Trophoblast cell (in vitro differentiated cells and primary cell): ENCODE measurements at regions not wholly inside any gene's neighbourhood (a gene's known extent, or its start where the extent isn't known, plus 50 kb on each side); places are given as distances from the start of the nearest gene placed in this dataset.
"Not testable (repeated sequence)": the region's sequence is repeated elsewhere in the genome, so short reads cannot be mapped to it uniquely, and the experiment has no call there.

Source experiments
- DNase-seq, 2 donors: peaks; one replicate each; pipeline ENCODE4 v3.0.0-alpha.2; 2016
- H2AFZ ChIP-seq: 2 replicates; pipeline ENCODE4 v1.6.1; 2013; ENCODE audit warnings: low read length, moderate library complexity, mild to moderate bottlenecking; ENCODE audit not compliant: insufficient read depth, poor library complexity
- H2AK5ac ChIP-seq: 2 replicates; pipeline ENCODE4 v1.6.1; 2013; ENCODE audit warnings: mild to moderate bottlenecking, low read length
- H2BK120ac ChIP-seq: 2 replicates; pipeline ENCODE4 v1.6.1; 2013; ENCODE audit warnings: low read length, mild to moderate bottlenecking, moderate library complexity; ENCODE audit not compliant: insufficient read depth, poor library complexity
- H2BK12ac ChIP-seq: 2 replicates; pipeline ENCODE4 v1.6.1; 2013; ENCODE audit warnings: mild to moderate bottlenecking, low read length, moderate library complexity
- H2BK5ac ChIP-seq: 2 replicates; pipeline ENCODE4 v1.6.1; 2013; ENCODE audit warnings: low read length, low read depth, moderate library complexity, mild to moderate bottlenecking; ENCODE audit not compliant: poor library complexity
- H3K14ac ChIP-seq: 2 replicates; pipeline ENCODE4 v1.6.1; 2013; ENCODE audit warnings: mild to moderate bottlenecking, low read length
- H3K18ac ChIP-seq: 2 replicates; pipeline ENCODE4 v1.6.1; 2013; ENCODE audit warnings: mild to moderate bottlenecking, low read length
- H3K23ac ChIP-seq: 2 replicates; pipeline ENCODE4 v1.6.1; 2013; ENCODE audit warnings: low read length
- H3K27ac ChIP-seq: 2 replicates; pipeline ENCODE4 v1.5.1; 2013; ENCODE audit warnings: low read depth, mild to moderate bottlenecking, inconsistent platforms, low read length, moderate library complexity
- H3K27me3 ChIP-seq: 2 replicates; pipeline ENCODE4 v1.6.1; 2013; ENCODE audit warnings: inconsistent platforms, mild to moderate bottlenecking, low read length, moderate library complexity; ENCODE audit not compliant: insufficient read depth
- H3K36me3 ChIP-seq, 2 experiments: 1 replicate in 1 of 2; 2 replicates in 1 of 2; pipeline ENCODE4 v1.6.1; 2013; ENCODE audit warnings: low read length in 2 of 2, mild to moderate bottlenecking in 2 of 2, moderate library complexity in 1 of 2; ENCODE audit not compliant: insufficient read depth in 2 of 2, control insufficient read depth in 1 of 2
- H3K4ac ChIP-seq: 2 replicates; pipeline ENCODE4 v1.6.1; 2013; ENCODE audit warnings: low read depth, mild to moderate bottlenecking, low read length, moderate library complexity
- H3K4me1 ChIP-seq, 2 experiments: 1 replicate in 1 of 2; 2 replicates in 1 of 2; pipeline ENCODE4 v1.6.1; 2013; ENCODE audit warnings: low read length in 2 of 2, mild to moderate bottlenecking in 2 of 2, moderate library complexity in 1 of 2; ENCODE audit not compliant: insufficient read depth in 2 of 2, control insufficient read depth in 1 of 2
- H3K4me2 ChIP-seq: 2 replicates; pipeline ENCODE4 v1.6.1; 2013; ENCODE audit warnings: inconsistent platforms, mild to moderate bottlenecking, low read length, moderate library complexity
- H3K4me3 ChIP-seq: 2 replicates; pipeline ENCODE4 v1.5.1; 2013; ENCODE audit warnings: mild to moderate bottlenecking, low read depth, low read length, inconsistent platforms
- H3K79me1 ChIP-seq: one replicate; pipeline ENCODE4 v1.6.1; 2013; ENCODE audit warnings: low read length
- H3K79me2 ChIP-seq: 2 replicates; pipeline ENCODE4 v1.6.1; 2013; ENCODE audit warnings: low read length, mild to moderate bottlenecking; ENCODE audit not compliant: control insufficient read depth, insufficient read depth, poor library complexity
- H3K9ac ChIP-seq: 2 replicates; pipeline ENCODE4 v1.6.1; 2013; ENCODE audit warnings: mild to moderate bottlenecking, low read length
- H3K9me3 ChIP-seq: 2 replicates; pipeline ENCODE4 v1.6.1; 2013; ENCODE audit warnings: low read depth, mild to moderate bottlenecking, control low read depth, inconsistent platforms, low read length; ENCODE audit not compliant: insufficient read depth
- H4K12ac ChIP-seq: 2 replicates; pipeline ENCODE4 v1.6.1; 2013; ENCODE audit warnings: low read depth, mild to moderate bottlenecking, low read length, moderate library complexity
- H4K8ac ChIP-seq: 2 replicates; pipeline ENCODE4 v1.6.1; 2013; ENCODE audit warnings: low read depth, mild to moderate bottlenecking, low read length, moderate library complexity
- H4K91ac ChIP-seq: one replicate; pipeline ENCODE4 v1.6.1; 2013; ENCODE audit warnings: low read depth, mild to moderate bottlenecking, low read length, moderate library complexity
- WGBS: extraction: QIAGEN DNeasy Blood & Tissue Kit; methylation state at CpG from one replicate; pipeline ENCODE4 v1.1.7; 2013; ENCODE audit warnings: missing lambda C conversion rate; ENCODE audit not compliant: insufficient read length, insufficient coverage; ENCODE audit errors: extremely low coverage; 5-methylcytosine and 5-hydroxymethylcytosine counted together

- not testable (repeated sequence) for H2AFZ ChIP-seq, H3K4me2 ChIP-seq, H2BK5ac ChIP-seq, H3K27ac ChIP-seq, H3K14ac ChIP-seq, H3K4me3 ChIP-seq, H2BK12ac ChIP-seq, H3K4ac ChIP-seq, H4K91ac ChIP-seq, H4K12ac ChIP-seq, H3K79me2 ChIP-seq, H3K36me3 ChIP-seq, H2BK120ac ChIP-seq, H4K8ac ChIP-seq, H2AK5ac ChIP-seq, H3K4me1 ChIP-seq, H3K18ac ChIP-seq, H3K9ac ChIP-seq, H3K23ac ChIP-seq, H3K79me1 ChIP-seq, H3K27me3 ChIP-seq, DNase-seq, H3K9me3 ChIP-seq
- WGBS: no CpG with 5 or more reads among the region's 15 CpGs
These were observed 5453.9 kb upstream of the TPTE start for GRCh38 chr21:5067326-5068048.

GRCh38 chr21:5068649-5069048, 5452.7 kb upstream of the TPTE start:
- no CpG with 5 or more reads among the region's 5 CpGs for WGBS
- not testable (repeated sequence) for H3K79me1 ChIP-seq

GRCh38 chr21:5071180-5071579, 5450.2 kb upstream of the TPTE start:
- not testable (repeated sequence) for H4K91ac ChIP-seq, H2BK120ac ChIP-seq, H3K4me2 ChIP-seq, DNase-seq, H3K4me3 ChIP-seq, H3K14ac ChIP-seq, H2BK5ac ChIP-seq, H3K4ac ChIP-seq, H3K27ac ChIP-seq, H2AK5ac ChIP-seq, H2AFZ ChIP-seq, H3K4me1 ChIP-seq, H3K79me2 ChIP-seq, H3K36me3 ChIP-seq, H3K27me3 ChIP-seq, H3K18ac ChIP-seq, H3K23ac ChIP-seq, H4K8ac ChIP-seq, H2BK12ac ChIP-seq, H4K12ac ChIP-seq, H3K9ac ChIP-seq, H3K9me3 ChIP-seq, H3K79me1 ChIP-seq
- no CpG with 5 or more reads among the region's 2 CpGs for WGBS

More at GRCh38 chr21:5068649-5069048, 5452.7 kb upstream of the TPTE start:
- H2AK5ac ChIP-seq, H2AFZ ChIP-seq, H2BK5ac ChIP-seq, H4K12ac ChIP-seq, H4K91ac ChIP-seq, DNase-seq, H3K4me2 ChIP-seq, H4K8ac ChIP-seq, H3K4ac ChIP-seq, H3K27ac ChIP-seq, H3K23ac ChIP-seq, H3K27me3 ChIP-seq, H2BK120ac ChIP-seq, H3K9ac ChIP-seq, H2BK12ac ChIP-seq, H3K79me2 ChIP-seq, H3K4me3 ChIP-seq, H3K18ac ChIP-seq, H3K9me3 ChIP-seq, H3K4me1 ChIP-seq, H3K36me3 ChIP-seq, H3K14ac ChIP-seq: not testable (repeated sequence)

GRCh38 chr21:5076854-5077253, 5444.5 kb upstream of the TPTE start:
- not testable (repeated sequence) for H4K12ac ChIP-seq, H2BK120ac ChIP-seq, H4K91ac ChIP-seq, H4K8ac ChIP-seq, H3K4me3 ChIP-seq, H3K14ac ChIP-seq, H3K27me3 ChIP-seq, H3K4me2 ChIP-seq, H2BK5ac ChIP-seq, H3K23ac ChIP-seq, H3K36me3 ChIP-seq, H3K4ac ChIP-seq, H3K4me1 ChIP-seq, H3K9ac ChIP-seq, H3K18ac ChIP-seq, H3K79me2 ChIP-seq, H3K27ac ChIP-seq, DNase-seq, H3K9me3 ChIP-seq, H2AK5ac ChIP-seq, H3K79me1 ChIP-seq, H2BK12ac ChIP-seq, H2AFZ ChIP-seq
- no CpG with 5 or more reads among the region's 7 CpGs for WGBS
